Neuronal stem cell (in vitro differentiated cells): ENCODE measurements at regions not wholly inside any gene's neighbourhood (a gene's known extent, or its start where the extent isn't known, plus 50 kb on each side); places are given as distances from the start of the nearest gene placed in this dataset.

Experiments used
- DNase-seq: peaks from one replicate; pipeline ENCODE4 v3.0.0-alpha.2; 2013; ENCODE audit warnings: low spot score
- H2AFZ ChIP-seq: one replicate; pipeline ENCODE4 v1.6.1; 2013; ENCODE audit warnings: mild to moderate bottlenecking, low read length, inconsistent platforms
- H2AK5ac ChIP-seq: 2 replicates; pipeline ENCODE4 v1.6.1; 2013; ENCODE audit warnings: low read depth, mild to moderate bottlenecking, inconsistent platforms, low read length, moderate library complexity, mixed read lengths
- H2BK120ac ChIP-seq: 2 replicates; pipeline ENCODE4 v1.6.1; 2013; ENCODE audit warnings: low read depth, mild to moderate bottlenecking, inconsistent platforms, low read length, moderate library complexity, mixed read lengths
- H2BK12ac ChIP-seq: one replicate; pipeline ENCODE4 v1.6.1; 2013; ENCODE audit warnings: low read length, inconsistent platforms
- H2BK15ac ChIP-seq: 2 replicates; pipeline ENCODE4 v1.6.1; 2013; ENCODE audit warnings: mild to moderate bottlenecking, low read length, inconsistent platforms, mixed read lengths
- H2BK5ac ChIP-seq: one replicate; pipeline ENCODE4 v1.6.1; 2013; ENCODE audit warnings: inconsistent platforms, mild to moderate bottlenecking, low read length, moderate library complexity
- H3K14ac ChIP-seq: one replicate; pipeline ENCODE4 v1.6.1; 2013; ENCODE audit warnings: low read length, inconsistent platforms
- H3K18ac ChIP-seq: 2 replicates; pipeline ENCODE4 v1.6.1; 2013; ENCODE audit warnings: low read length, inconsistent platforms
- H3K23ac ChIP-seq: 2 replicates; pipeline ENCODE4 v1.6.1; 2013; ENCODE audit warnings: low read depth, mild to moderate bottlenecking, mixed read lengths, low read length, inconsistent platforms; ENCODE audit not compliant: poor library complexity
- H3K27ac ChIP-seq: replicated peaks from 3 replicates; pipeline ENCODE4 v1.5.1; 2013; ENCODE audit warnings: low read length, inconsistent platforms
- H3K27me3 ChIP-seq, 3 experiments: 2 replicates each; pipeline ENCODE4 v1.6.1; 2013; ENCODE audit warnings: low read length in 3 of 3, mild to moderate bottlenecking in 2 of 3, inconsistent platforms in 1 of 3, low read depth in 1 of 3, mixed read lengths in 1 of 3, moderate library complexity in 1 of 3; ENCODE audit not compliant: control insufficient read depth in 3 of 3, insufficient read depth in 3 of 3
- H3K36me3 ChIP-seq, 2 donors: replicated peaks in 1 of 2; 2 replicates each; pipeline ENCODE4 v1.6.1; 2013; ENCODE audit warnings: low read length in 2 of 2; ENCODE audit not compliant: control insufficient read depth in 2 of 2, insufficient read depth in 2 of 2
- H3K4ac ChIP-seq: 2 replicates; pipeline ENCODE4 v1.6.1; 2013; ENCODE audit warnings: inconsistent platforms, mild to moderate bottlenecking, low read length, moderate library complexity
- H3K4me1 ChIP-seq, 2 donors: 1 replicate in 1 of 2; 2 replicates in 1 of 2; pipeline ENCODE4 v1.6.1; 2013; ENCODE audit warnings: low read length in 2 of 2, low read depth in 1 of 2; ENCODE audit not compliant: control insufficient read depth in 2 of 2, insufficient read depth in 1 of 2
- H3K4me2 ChIP-seq: one replicate; pipeline ENCODE4 v1.6.1; 2013; ENCODE audit warnings: mild to moderate bottlenecking, low read length, inconsistent platforms; ENCODE audit not compliant: insufficient read depth, poor library complexity, severe bottlenecking
- H3K4me3 ChIP-seq, 2 donors: 2 replicates each; pipeline ENCODE4 v1.5.1; 2013; ENCODE audit warnings: low read length in 2 of 2, mild to moderate bottlenecking in 2 of 2, inconsistent platforms in 1 of 2, moderate library complexity in 1 of 2
- H3K79me1 ChIP-seq: one replicate; pipeline ENCODE4 v1.6.1; 2013; ENCODE audit warnings: low read depth, mild to moderate bottlenecking, inconsistent platforms, low read length, moderate library complexity
- H3K9ac ChIP-seq: one replicate; pipeline ENCODE4 v1.6.1; 2013; ENCODE audit warnings: mild to moderate bottlenecking, low read depth, low read length, inconsistent platforms; ENCODE audit not compliant: poor library complexity
- H3K9me3 ChIP-seq, 2 donors: replicated peaks in 1 of 2; 2 replicates each; pipeline versions ENCODE3 to v1.6.1; 2013; ENCODE audit warnings: low read length in 2 of 2, mild to moderate bottlenecking in 2 of 2, inconsistent platforms in 1 of 2, low read depth in 1 of 2, mixed read lengths in 1 of 2, moderate library complexity in 1 of 2; ENCODE audit not compliant: control insufficient read depth in 2 of 2, insufficient read depth in 1 of 2
- H4K8ac ChIP-seq: one replicate; pipeline ENCODE4 v1.6.1; 2013; ENCODE audit warnings: low read depth, mild to moderate bottlenecking, inconsistent platforms, low read length, moderate library complexity
- H4K91ac ChIP-seq: one replicate; pipeline ENCODE4 v1.6.1; 2013; ENCODE audit warnings: low read length, low read depth, mild to moderate bottlenecking, inconsistent platforms; ENCODE audit not compliant: poor library complexity
- WGBS, 2 donors: extraction: QIAGEN DNeasy Blood & Tissue Kit; methylation state at CpG; one replicate each; pipeline ENCODE4 v1.1.7; 2013; ENCODE audit warnings: missing lambda C conversion rate in 2 of 2, mixed read lengths in 1 of 2; ENCODE audit not compliant: insufficient read length in 2 of 2, insufficient replicate concordance in 1 of 2; ENCODE audit errors: extremely low coverage in 2 of 2; 5-methylcytosine and 5-hydroxymethylcytosine counted together

GRCh38 chr4:150002561-150002960, 75.7 kb upstream of the DCLK2 start:
- H3K9me3 ChIP-seq: no peaks in the 10 kb centered on the region
- H2BK15ac ChIP-seq: no peak overlapping the region
- H3K14ac ChIP-seq: no peak overlapping the region
- no peak for DNase-seq
- H3K36me3 ChIP-seq: no peaks in the 10 kb centered on the region
- H3K4ac ChIP-seq: no peak overlapping the region
- H3K4me2 ChIP-seq: no peak overlapping the region
- no peak overlapping the region for H3K9ac ChIP-seq
- no peaks in the 10 kb centered on the region for H3K79me1 ChIP-seq
- no peak overlapping the region for H2BK5ac ChIP-seq
- H3K27me3 ChIP-seq: no peaks in the 10 kb centered on the region
- no peak overlapping the region for H3K4me3 ChIP-seq
- H2BK12ac ChIP-seq: no peak overlapping the region
- no peak overlapping the region for H3K18ac ChIP-seq
- no peak overlapping the region for H4K8ac ChIP-seq
- H3K4me1 ChIP-seq: peaks cover 4 to 16% of the 10 kb centered on the region in 2 donors
- H4K91ac ChIP-seq: no peak overlapping the region
- H3K23ac ChIP-seq: no peak overlapping the region
- H2AFZ ChIP-seq: no peak overlapping the region
- H3K27ac ChIP-seq: no peak overlapping the region
- H2AK5ac ChIP-seq: no peak overlapping the region
- H2BK120ac ChIP-seq: no peak overlapping the region

- no peak overlapping the region for H3K27ac ChIP-seq
- no peak for DNase-seq
Measured at GRCh38 chr4:150004481-150004880, 73.8 kb upstream of the DCLK2 start.

GRCh38 chr4:150005537-150005936, 72.7 kb upstream of the DCLK2 start:
- H3K4ac ChIP-seq: no peak overlapping the region
- H2BK120ac ChIP-seq: no peak overlapping the region
- no peak overlapping the region for H3K23ac ChIP-seq
- no peak overlapping the region for H2BK5ac ChIP-seq
- H3K4me3 ChIP-seq: no peak overlapping the region
- no peak overlapping the region for H4K91ac ChIP-seq
- H3K4me2 ChIP-seq: no peak overlapping the region
- H3K14ac ChIP-seq: no peak overlapping the region
- H2BK15ac ChIP-seq: no peak overlapping the region
- H3K27ac ChIP-seq: no peak overlapping the region
- no peak overlapping the region for H2AFZ ChIP-seq
- peaks cover 5 to 13% of the 10 kb centered on the region in 2 donors for H3K4me1 ChIP-seq
- no peak overlapping the region for H3K18ac ChIP-seq
- H2BK12ac ChIP-seq: no peak overlapping the region
- H4K8ac ChIP-seq: no peak overlapping the region
- no peaks in the 10 kb centered on the region for H3K27me3 ChIP-seq
- WGBS, 2 donors: no CpG with 5 or more reads among the region's 3 CpGs
- DNase-seq: no peak
- H3K9me3 ChIP-seq: no peaks in the 10 kb centered on the region
- no peaks in the 10 kb centered on the region for H3K36me3 ChIP-seq
- no peak overlapping the region for H3K9ac ChIP-seq
- no peaks in the 10 kb centered on the region for H3K79me1 ChIP-seq
- H2AK5ac ChIP-seq: no peak overlapping the region

More at GRCh38 chr4:150004481-150004880, 73.8 kb upstream of the DCLK2 start:
- Histone ChIP-seq H3K4me2 (no peak overlapping the region), H2AK5ac (no peak overlapping the region), H3K4me1 (peaks cover 5 to 13% of the 10 kb centered on the region in 2 donors), H3K36me3 (no peaks in the 10 kb centered on the region), H3K9me3 (no peaks in the 10 kb centered on the region), H2BK120ac (no peak overlapping the region), H3K14ac (no peak overlapping the region), H3K4ac (no peak overlapping the region), H3K4me3 (no peak overlapping the region), H3K27me3 (no peaks in the 10 kb centered on the region), H4K91ac (no peak overlapping the region), H2BK15ac (no peak overlapping the region), H3K79me1 (no peaks in the 10 kb centered on the region), H3K18ac (no peak overlapping the region), H3K23ac (no peak overlapping the region), H3K9ac (no peak overlapping the region), H2BK12ac (no peak overlapping the region), H2AFZ (no peak overlapping the region), H4K8ac (no peak overlapping the region), H2BK5ac (no peak overlapping the region)
- no CpG with 5 or more reads among the region's 1 CpG for WGBS, 2 donors

GRCh38 chr4:150006197-150006596, 72.0 kb upstream of the DCLK2 start:
- no peaks in the 10 kb centered on the region for H3K79me1 ChIP-seq
- H2AFZ ChIP-seq: no peak overlapping the region
- H3K36me3 ChIP-seq: no peaks in the 10 kb centered on the region
- H3K4me3 ChIP-seq: no peak overlapping the region
- WGBS, 2 donors: no CpG with 5 or more reads among the region's 2 CpGs
- no peaks in the 10 kb centered on the region for H3K9me3 ChIP-seq
- no peak overlapping the region for H4K91ac ChIP-seq
- H3K9ac ChIP-seq: no peak overlapping the region
- H2AK5ac ChIP-seq: no peak overlapping the region
- H2BK120ac ChIP-seq: no peak overlapping the region
- H3K4me1 ChIP-seq: peaks cover 5 to 13% of the 10 kb centered on the region in 2 donors
- H2BK5ac ChIP-seq: no peak overlapping the region
- no peak overlapping the region for H3K23ac ChIP-seq
- no peak overlapping the region for H2BK15ac ChIP-seq
- H3K27me3 ChIP-seq: no peaks in the 10 kb centered on the region
- no peak overlapping the region for H3K27ac ChIP-seq
- H2BK12ac ChIP-seq: no peak overlapping the region
- no peak overlapping the region for H3K18ac ChIP-seq
- H3K4me2 ChIP-seq: no peak overlapping the region
- no peak for DNase-seq
- H3K4ac ChIP-seq: no peak overlapping the region
- no peak overlapping the region for H3K14ac ChIP-seq
- H4K8ac ChIP-seq: no peak overlapping the region
